B cell (primary cell): ENCODE measurements at regions not wholly inside any gene's neighbourhood (a gene's known extent, or its start where the extent isn't known, plus 50 kb on each side); places are given as distances from the start of the nearest gene placed in this dataset.

ENCODE experiments used
- ATAC-seq: fragments of 200-7000 bp; cut with Tn5 transposase; one replicate; pipeline ENCODE4 v1.10.0; 2021; ENCODE audit warnings: low read depth, mild to moderate bottlenecking, moderate number of reproducible peaks, moderate library complexity
- CTCF ChIA-PET: fragments of 350-600 bp; sonication (Branson Sonifier 250); formaldehyde crosslinking; loops from one replicate; lab custom pipeline; 2021; ENCODE audit warnings: antibody characterized with exemption, inconsistent platforms; lab: Charles Lee
- POLR2A ChIA-PET: fragments of 350-600 bp; sonication (Branson Sonifier 250); formaldehyde crosslinking; loops from one replicate; lab custom pipeline; 2021; ENCODE audit warnings: antibody characterized with exemption; lab: Charles Lee
- DNase-seq: peaks from one replicate; pipeline ENCODE4 v3.0.0; 2013
- H2AFZ ChIP-seq: 2 replicates; pipeline ENCODE4 v1.6.1; 2012; ENCODE audit warnings: mild to moderate bottlenecking, low read depth, low read length; ENCODE audit not compliant: insufficient read depth, poor library complexity, severe bottlenecking
- H3K27ac ChIP-seq, 2 donors: 1 replicate in 1 of 2; 2 replicates in 1 of 2; pipeline ENCODE4 v1.5.1; 2012 to 2013; ENCODE audit warnings: low read length in 2 of 2, mild to moderate bottlenecking in 2 of 2, moderate library complexity in 1 of 2
- H3K27me3 ChIP-seq, 4 experiments: fragments of 200-600 bp in 1 of 4; sonication (generic) in 1 of 4; replicated peaks in 1 of 4; 1 replicate in 2 of 4; 2 replicates in 2 of 4; pipeline versions ENCODE4 v1.6.1 to v1.7.0; 2013 to 2016; ENCODE audit warnings: low read length in 3 of 4, mild to moderate bottlenecking in 2 of 4, mixed read lengths in 1 of 4, moderate library complexity in 1 of 4; ENCODE audit not compliant: insufficient read depth in 4 of 4, control insufficient read depth in 3 of 4; ENCODE audit errors: control extremely low read depth in 1 of 4
- H3K36me3 ChIP-seq, 2 experiments: replicated peaks in 1 of 2; 1 replicate in 1 of 2; 2 replicates in 1 of 2; pipeline versions ENCODE4 v1.6.1 to v1.7.1; 2013; ENCODE audit warnings: low read length in 1 of 2; ENCODE audit not compliant: insufficient read depth in 2 of 2, control insufficient read depth in 1 of 2; ENCODE audit errors: control extremely low read depth in 1 of 2, extremely low read depth in 1 of 2
- H3K4me1 ChIP-seq, 2 donors: fragments of 200-600 bp in 1 of 2; sonication (generic) in 1 of 2; 1 replicate in 1 of 2; 2 replicates in 1 of 2; pipeline versions ENCODE4 v1.5.1 to v1.6.1; 2013 to 2017; ENCODE audit warnings: low read length in 2 of 2; ENCODE audit not compliant: control insufficient read depth in 2 of 2, insufficient read depth in 2 of 2
- H3K4me2 ChIP-seq: replicated peaks from 2 replicates; pipeline ENCODE3; 2012; ENCODE audit warnings: mild to moderate bottlenecking, low read depth, low read length; ENCODE audit not compliant: poor library complexity, severe bottlenecking
- H3K4me3 ChIP-seq, 5 experiments: fragments of 200-600 bp in 1 of 5; sonication (generic) in 1 of 5; 1 replicate in 3 of 5; 2 replicates in 2 of 5; pipeline versions ENCODE4 v1.5.1 to v1.7.0; 2011 to 2016; ENCODE audit warnings: low read length in 4 of 5, mild to moderate bottlenecking in 4 of 5, low read depth in 2 of 5, control low read depth in 1 of 5, moderate library complexity in 1 of 5; ENCODE audit not compliant: insufficient read depth in 1 of 5; ENCODE audit errors: control extremely low read depth in 1 of 5, extremely low read depth in 1 of 5
- H3K79me2 ChIP-seq: fragments of 200-600 bp; sonication (generic); one replicate; pipeline ENCODE4 v1.6.0; 2016; ENCODE audit warnings: low read length; ENCODE audit not compliant: control insufficient read depth, insufficient read depth
- H3K9ac ChIP-seq: fragments of 200-600 bp; sonication (generic); 2 replicates; pipeline ENCODE4 v1.6.1; 2017; ENCODE audit warnings: mild to moderate bottlenecking, low read length, moderate library complexity
- H3K9me3 ChIP-seq, 3 donors: one replicate each; pipeline versions ENCODE4 v1.6.1 to v1.7.1; 2013; ENCODE audit warnings: low read length in 2 of 3; ENCODE audit not compliant: control insufficient read depth in 2 of 3, insufficient read depth in 1 of 3; ENCODE audit errors: control extremely low read depth in 1 of 3
- H4K20me1 ChIP-seq: 2 replicates; pipeline ENCODE4 v1.6.0; 2012; ENCODE audit warnings: mild to moderate bottlenecking, low read length; ENCODE audit not compliant: insufficient read depth, control insufficient read depth, poor library complexity, severe bottlenecking
- H3K27ac Mint-ChIP-seq: one replicate; pipeline ENCODE4 v1.8.0; 2021; ENCODE audit warnings: mixed read lengths
- H3K27me3 Mint-ChIP-seq: one replicate; pipeline ENCODE4 v1.8.0; 2021; ENCODE audit warnings: mixed read lengths
- H3K4me1 Mint-ChIP-seq: one replicate; pipeline ENCODE4 v1.8.0; 2021; ENCODE audit warnings: mixed read lengths
- H3K4me3 Mint-ChIP-seq: one replicate; pipeline ENCODE4 v1.8.0; 2021; ENCODE audit warnings: mixed read lengths
- H3K9me3 Mint-ChIP-seq: one replicate; pipeline ENCODE4 v1.8.0; 2022; ENCODE audit warnings: mixed read lengths; ENCODE audit not compliant: insufficient read depth
- EZH2 ChIP-seq: IDR thresholded peaks from 2 replicates; pipeline ENCODE4 v1.6.1; 2012; ENCODE audit warnings: borderline replicate concordance, low read depth, mild to moderate bottlenecking, moderate library complexity, low read length; ENCODE audit not compliant: insufficient read depth, poor library complexity, severe bottlenecking
- WGBS: methylation state at CpG from one replicate; pipeline ENCODE4 v1.1.5; 2013; ENCODE audit warnings: missing lambda C conversion rate; ENCODE audit not compliant: insufficient coverage; 5-methylcytosine and 5-hydroxymethylcytosine counted together
- intact Hi-C: fragments of 100-400 bp; cut with micrococcal nuclease; formaldehyde crosslinking; loops from one replicate; pipeline ENCODE4 v1.10.0; 2022
- TF ChIP-seq, protein P1 (sequence below): fragments of 200-600 bp; IDR thresholded peaks from one replicate; pipeline ENCODE4 v1.8.0; 2022; ENCODE audit warnings: antibody characterized with exemption, mild to moderate bottlenecking

DNA sequence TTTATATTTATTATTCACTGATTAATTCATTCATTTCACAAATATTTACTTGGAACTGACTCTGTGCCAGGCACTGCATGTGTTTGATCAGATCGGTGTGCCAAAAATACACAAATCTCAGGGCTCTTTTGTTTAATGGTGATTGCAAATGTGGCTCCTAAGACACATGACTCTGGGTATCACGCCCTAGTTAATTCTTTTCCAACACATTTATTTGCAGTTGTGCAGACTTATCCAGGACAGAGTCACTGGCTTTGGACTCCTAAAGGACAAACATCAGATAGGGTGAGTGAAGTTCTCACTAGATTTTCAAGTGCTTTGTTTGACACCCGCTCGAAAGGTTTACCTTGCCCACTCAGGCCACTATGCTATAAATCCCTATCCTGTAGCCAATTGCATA is 335.5 kb downstream of the BARHL2 start:
- ChIA-PET CTCF (no interaction called here), POLR2A (no interaction called here)
- Histone ChIP-seq H2AFZ (no peak overlapping the region), H3K9me3 (no peaks in the 10 kb centered on the region), H3K79me2 (no peaks in the 10 kb centered on the region), H3K27ac (no peak overlapping the region), H3K4me2 (no peak overlapping the region), H3K36me3 (no peaks in the 10 kb centered on the region), H3K9ac (no peak overlapping the region), H4K20me1 (no peaks in the 10 kb centered on the region), H3K4me1 (no peaks in the 10 kb centered on the region), H3K4me3 (no peak overlapping the region), H3K27me3 (no peaks in the 10 kb centered on the region)
- DNase-seq = no peak
- Mint-ChIP-seq H3K4me1 (no peaks in the 10 kb centered on the region), H3K27me3 (no peaks in the 10 kb centered on the region), H3K27ac (no peak overlapping the region), H3K4me3 (no peak overlapping the region), H3K9me3 (no peaks in the 10 kb centered on the region)
- ATAC-seq = no peak
- intact Hi-C loops = no loop called here
- no peak for TF ChIP-seq EZH2
- TF ChIP-seq, protein P1, sequence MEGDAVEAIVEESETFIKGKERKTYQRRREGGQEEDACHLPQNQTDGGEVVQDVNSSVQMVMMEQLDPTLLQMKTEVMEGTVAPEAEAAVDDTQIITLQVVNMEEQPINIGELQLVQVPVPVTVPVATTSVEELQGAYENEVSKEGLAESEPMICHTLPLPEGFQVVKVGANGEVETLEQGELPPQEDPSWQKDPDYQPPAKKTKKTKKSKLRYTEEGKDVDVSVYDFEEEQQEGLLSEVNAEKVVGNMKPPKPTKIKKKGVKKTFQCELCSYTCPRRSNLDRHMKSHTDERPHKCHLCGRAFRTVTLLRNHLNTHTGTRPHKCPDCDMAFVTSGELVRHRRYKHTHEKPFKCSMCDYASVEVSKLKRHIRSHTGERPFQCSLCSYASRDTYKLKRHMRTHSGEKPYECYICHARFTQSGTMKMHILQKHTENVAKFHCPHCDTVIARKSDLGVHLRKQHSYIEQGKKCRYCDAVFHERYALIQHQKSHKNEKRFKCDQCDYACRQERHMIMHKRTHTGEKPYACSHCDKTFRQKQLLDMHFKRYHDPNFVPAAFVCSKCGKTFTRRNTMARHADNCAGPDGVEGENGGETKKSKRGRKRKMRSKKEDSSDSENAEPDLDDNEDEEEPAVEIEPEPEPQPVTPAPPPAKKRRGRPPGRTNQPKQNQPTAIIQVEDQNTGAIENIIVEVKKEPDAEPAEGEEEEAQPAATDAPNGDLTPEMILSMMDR = no peak
- 100% methylated on average over 1 of the region's 4 CpGs for WGBS

DNA sequence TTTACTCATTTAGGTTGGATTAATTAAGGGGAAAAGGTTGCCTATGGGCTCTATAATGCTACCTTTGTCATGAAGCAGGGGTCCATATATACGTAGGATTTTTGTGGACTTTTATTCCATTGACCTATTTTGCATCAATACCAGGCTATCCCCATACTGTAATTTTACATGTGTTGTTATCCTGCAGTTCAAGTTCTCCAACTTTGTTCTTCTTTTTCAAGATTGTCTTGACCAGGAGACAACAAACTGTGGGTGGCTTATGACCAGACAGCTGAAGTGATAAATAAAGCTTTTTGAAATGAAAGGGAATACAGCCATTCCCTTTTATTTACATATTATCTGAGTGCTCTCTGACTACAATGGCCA is 345.7 kb downstream of the BARHL2 start:
- Histone ChIP-seq H3K36me3 (no peaks in the 10 kb centered on the region), H3K4me2 (no peak overlapping the region), H3K9ac (no peak overlapping the region), H3K27ac (no peak overlapping the region), H4K20me1 (no peaks in the 10 kb centered on the region), H3K4me3 (no peak overlapping the region), H2AFZ (no peak overlapping the region), H3K9me3 (no peaks in the 10 kb centered on the region), H3K27me3 (no peaks in the 10 kb centered on the region), H3K4me1 (no peaks in the 10 kb centered on the region), H3K79me2 (no peaks in the 10 kb centered on the region)
- no peak for TF ChIP-seq EZH2
- TF ChIP-seq, protein P1 = no peak
- ChIA-PET POLR2A (no interaction called here), CTCF (no interaction called here)
- peaks cover 6% of the 10 kb centered on the region for H3K27me3 Mint-ChIP-seq
- intact Hi-C loops = no loop called here
- H3K4me3 Mint-ChIP-seq = no peak overlapping the region
- ATAC-seq = no peak
- DNase-seq = no peak
- H3K27ac Mint-ChIP-seq = no peak overlapping the region
- H3K4me1 Mint-ChIP-seq = no peaks in the 10 kb centered on the region
- peaks cover 3% of the 10 kb centered on the region for H3K9me3 Mint-ChIP-seq
- no CpG with 5 or more reads among the region's 1 CpG for WGBS
